ENCODE measurements at regions not wholly inside any gene's neighbourhood (a gene's known extent, or its start where the extent isn't known, plus 50 kb on each side); places are given as distances from the start of the nearest gene placed in this dataset.

GRCh38 chr5:172543484-172544298 lies 89.4 kb upstream of the SH3PXD2B start:
- CTCF ChIA-PET (ENCODE audit: low intra/inter-chr PET ratio), result no interaction called here

More at GRCh38 chr5:172543484-172544298, 89.4 kb upstream of the SH3PXD2B start:
- POLR2A ChIA-PET, result interaction anchor here (0.6 to 1.1 kb wide), 2 partner anchors 12 to 795 kb away, joined by 3 to 4 read pairs; no protein-coding TSS in a partner anchor
- H3K27ac ChIP-seq (ENCODE audit: extremely low read depth, low read depth, low read length), result no peak overlapping the region
- FAIRE-seq (no peak), DNase-seq (ENCODE audit: extremely low read depth in 1 of 4, low spot score in 3 of 4) (no peak), ATAC-seq (no peak)
- H3K9me3 ChIP-seq (replicated peaks; ENCODE audit: control insufficient read depth, insufficient read depth, low read depth, low read length), result no peaks in the 10 kb centered on the region
- peaks cover 4% of the 10 kb centered on the region; the same call in 1 of the 2 replicates for H4K20me1 ChIP-seq (replicated peaks; ENCODE audit: control insufficient read depth, insufficient read depth, low read length)
- WGBS (ENCODE audit: insufficient coverage, low coverage, missing lambda C conversion rate), result under 1% methylated on average over 11 of the region's 11 CpGs
- in situ Hi-C loops (cut with MboI) (no loop called here), intact Hi-C loops (cut with micrococcal nuclease) (no loop called here)
- no peak overlapping the region for H3K4me3 ChIP-seq
- no peaks in the 10 kb centered on the region for H3K79me2 ChIP-seq (ENCODE audit: control insufficient read depth, insufficient read depth, low read length)
- H3K27me3 ChIP-seq (ENCODE audit: control insufficient read depth in 2 of 2, insufficient read depth in 2 of 2, low read length in 2 of 2), result peaks cover 13 to 49% of the 10 kb centered on the region in 2 experiments; a peak in 3 of 5 replicates
- no peak overlapping the region for H3K4me2 ChIP-seq (ENCODE audit: insufficient read depth, low read length)
- peaks cover 0 to 5% of the 10 kb centered on the region in 2 experiments; a peak in 1 of 5 replicates for H3K4me1 ChIP-seq (replicated peaks in 1 of 2; ENCODE audit: control insufficient read depth in 2 of 2, insufficient read depth in 2 of 2, low read length in 2 of 2)
- no peak overlapping the region for H2AFZ ChIP-seq (ENCODE audit: low read depth, low read length)
- no TSS peak for BruUV-seq (replicated peaks)
- no peaks in the 10 kb centered on the region for H3K9me1 ChIP-seq (ENCODE audit: control insufficient read depth, insufficient read depth, low read length)
- TF ChIP-seq USF2 (CRISPR knock-in tag; IDR thresholded peaks at IDR 0.05) (peak; percentile 31; the same call in 1 of the 2 replicates), BHLHE40 (IDR thresholded peaks at IDR 0.05; ENCODE audit: low read length) (peak; percentile 23; the same call in 1 of the 2 replicates), GTF2F1 (IDR thresholded peaks at IDR 0.05; ENCODE audit: low read depth, low read length) (no peak), GTF2A2 (tag; IDR thresholded peaks at IDR 0.05) (no peak), POLR3G (IDR thresholded peaks at IDR 0.05; ENCODE audit: extremely low read depth, insufficient read length, insufficient replicate concordance) (no peak), ZNF76 (CRISPR knock-in tag; IDR thresholded peaks at IDR 0.05; ENCODE audit: borderline replicate concordance) (no peak), CCNT2 (IDR thresholded peaks at IDR 0.05; ENCODE audit: borderline replicate concordance, extremely low read depth, insufficient read length, low read depth, low read length) (no peak), PTRF (tag; IDR thresholded peaks at IDR 0.05) (no peak), USF1 (CRISPR knock-in tag; IDR thresholded peaks at IDR 0.05) (peak; percentile 54), RAD51 (IDR thresholded peaks at IDR 0.05; ENCODE audit: borderline replicate concordance, low read depth) (0 out of 2 replicates have a peak, but pooled peaks have one; percentile 27)
- H3K36me3 ChIP-seq (ENCODE audit: control insufficient read depth, insufficient read depth, low read length), result no peaks in the 10 kb centered on the region
- no peak overlapping the region for H3K9ac ChIP-seq (ENCODE audit: insufficient read depth in 1 of 2, low read depth in 2 of 2, low read length in 2 of 2)
